ENCODE measurements at regions not wholly inside any gene's neighbourhood (a gene's known extent, or its start where the extent isn't known, plus 50 kb on each side); places are given as distances from the start of the nearest gene placed in this dataset.
"Not testable (repeated sequence)": the region's sequence is repeated elsewhere in the genome, so short reads cannot be mapped to it uniquely, and the experiment has no call there.

DNA sequence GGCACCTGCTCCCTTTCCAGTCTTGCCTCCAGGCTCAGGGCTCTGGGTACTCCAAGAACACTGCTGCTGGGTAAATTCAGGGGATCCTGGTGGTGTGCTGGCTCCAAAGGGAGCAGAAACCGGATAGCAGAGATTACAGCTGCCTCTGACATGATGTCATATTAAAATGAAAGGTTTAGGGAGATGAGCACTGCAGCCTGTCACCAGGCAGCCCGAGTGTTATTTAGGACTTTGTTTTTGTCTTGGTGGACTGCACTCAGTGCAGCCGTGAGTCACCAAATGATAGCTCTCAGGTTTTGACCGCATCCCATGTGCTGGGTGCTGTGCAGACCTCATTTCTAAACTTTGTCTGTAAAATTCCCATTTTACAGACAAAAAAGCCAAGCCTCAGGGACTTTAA lies 266.0 kb upstream of the CRY1 start:
- ATAC-seq: no peak
- no peak for DNase-seq

DNA sequence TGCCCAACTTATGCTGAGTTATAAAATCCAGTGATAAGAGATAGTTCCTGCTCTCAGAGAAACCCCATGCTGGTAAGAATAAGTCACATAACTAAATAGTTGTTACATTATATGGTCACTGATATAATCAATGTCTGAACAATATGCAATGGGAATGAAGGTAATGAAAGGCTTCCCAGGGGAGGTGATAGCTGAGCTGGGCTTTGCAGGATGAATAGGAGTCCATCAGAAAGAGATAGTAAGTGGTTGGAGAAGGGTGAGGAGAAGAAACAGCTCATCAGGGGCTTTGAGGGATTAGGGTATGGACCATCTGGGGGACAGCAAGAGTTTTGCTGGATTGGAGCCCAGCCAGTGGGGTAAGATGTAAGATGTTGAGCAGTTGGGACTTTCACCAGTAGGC lies 266.7 kb upstream of the CRY1 start:
- intact Hi-C loops (cut with micrococcal nuclease): no loop called here
- ATAC-seq (no peak), DNase-seq (no peak)

More for the DNA sequence above, 266.0 kb upstream of the CRY1 start:
- intact Hi-C loops (cut with micrococcal nuclease): no loop called here

DNA sequence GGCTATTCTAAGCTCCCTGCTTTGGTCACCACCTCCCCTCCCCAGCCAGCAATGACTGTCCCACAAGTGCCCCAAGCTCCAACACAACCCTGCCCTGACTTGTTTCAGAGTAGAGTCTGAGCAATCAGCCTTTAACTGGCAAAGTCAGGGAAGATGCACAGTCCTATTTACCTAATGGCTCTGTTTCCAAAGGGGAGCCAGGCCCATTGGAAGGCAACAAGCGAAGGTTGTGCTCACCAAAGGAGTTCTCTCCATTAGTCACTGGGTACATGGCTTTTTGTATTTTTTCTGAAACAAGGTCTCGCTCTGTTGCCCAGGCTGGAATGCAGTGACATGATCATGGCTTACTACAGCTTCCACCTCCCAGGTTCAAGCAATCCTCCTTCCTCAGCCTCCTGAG lies 267.1 kb upstream of the CRY1 start:
- intact Hi-C loops (cut with micrococcal nuclease): no loop called here
- DNase-seq (no peak), ATAC-seq (no peak)

DNA sequence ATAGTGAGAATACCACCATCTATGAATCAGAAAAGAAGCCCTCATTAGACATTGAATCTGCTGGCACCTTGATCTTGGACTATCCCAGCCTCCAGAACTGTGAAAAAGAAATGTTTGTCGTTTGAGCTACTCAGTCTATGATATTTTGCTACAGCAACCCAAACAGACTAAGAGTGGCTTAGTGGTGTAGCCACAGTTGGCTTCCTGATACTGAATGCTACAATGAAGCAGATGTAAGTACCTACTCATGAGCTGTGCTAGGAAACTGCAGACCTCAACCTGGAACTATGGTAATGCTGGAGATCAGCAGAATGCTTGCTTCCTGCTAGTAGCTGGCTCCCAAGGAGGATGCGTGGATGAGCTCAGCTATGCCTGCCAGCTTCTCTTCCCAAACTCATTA lies 268.6 kb upstream of the CRY1 start:
- no peak for ATAC-seq
- intact Hi-C loops (cut with micrococcal nuclease): no loop called here
- DNase-seq: no peak

DNA sequence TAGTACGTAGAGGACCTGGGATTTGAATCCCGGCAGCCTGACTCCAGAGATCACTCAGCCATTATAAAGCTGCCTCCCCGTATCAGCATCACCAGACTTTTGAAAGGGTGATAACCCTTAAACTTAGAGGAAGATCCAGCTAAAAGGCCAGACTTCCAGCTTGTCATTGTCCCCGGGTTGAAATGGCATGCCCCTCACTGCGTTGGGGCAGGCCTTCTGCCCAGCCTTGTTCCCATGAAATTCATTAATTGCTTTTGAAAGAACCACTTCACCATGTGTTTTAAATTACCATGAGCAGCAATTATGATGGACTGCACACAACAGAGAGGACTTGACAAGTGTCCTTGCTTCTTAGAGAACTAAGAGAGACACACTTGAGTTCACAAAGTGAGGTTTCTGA lies 269.6 kb upstream of the CRY1 start:
- DNase-seq (no peak), ATAC-seq (no peak)
- intact Hi-C loops (cut with micrococcal nuclease): no loop called here

DNA sequence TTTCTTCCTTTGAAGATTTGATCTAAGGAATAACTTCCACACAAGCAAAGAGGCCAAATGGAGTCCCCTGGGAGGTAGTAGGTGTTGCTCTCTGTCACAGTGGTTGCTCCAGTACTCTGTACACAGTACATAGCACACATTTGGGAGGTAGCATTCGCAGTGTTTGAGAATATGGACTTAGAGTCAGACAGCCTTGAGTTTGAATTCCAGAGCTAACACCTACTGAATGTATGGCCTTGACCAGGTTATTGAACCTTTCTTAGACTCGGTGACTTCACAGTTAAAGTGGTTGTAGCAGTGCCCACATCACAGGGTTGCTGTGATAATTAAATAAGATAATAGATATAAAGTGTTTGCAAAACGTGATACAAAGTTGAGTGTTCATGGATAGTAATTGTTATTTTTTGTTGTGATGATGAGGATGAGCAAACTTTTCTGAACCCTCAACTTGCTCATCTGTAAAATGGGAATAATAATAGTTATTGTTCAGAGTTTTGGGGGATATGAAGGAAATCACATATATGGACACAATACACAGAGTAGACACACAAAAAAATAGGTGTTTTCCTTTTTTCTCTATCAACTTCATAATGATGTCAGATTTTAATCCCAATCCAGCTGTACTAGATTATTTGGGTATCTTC lies 271.6 kb upstream of the CRY1 start:
- DNase-seq (no peak), ATAC-seq (no peak)
- intact Hi-C loops (cut with micrococcal nuclease): no loop called here

DNA sequence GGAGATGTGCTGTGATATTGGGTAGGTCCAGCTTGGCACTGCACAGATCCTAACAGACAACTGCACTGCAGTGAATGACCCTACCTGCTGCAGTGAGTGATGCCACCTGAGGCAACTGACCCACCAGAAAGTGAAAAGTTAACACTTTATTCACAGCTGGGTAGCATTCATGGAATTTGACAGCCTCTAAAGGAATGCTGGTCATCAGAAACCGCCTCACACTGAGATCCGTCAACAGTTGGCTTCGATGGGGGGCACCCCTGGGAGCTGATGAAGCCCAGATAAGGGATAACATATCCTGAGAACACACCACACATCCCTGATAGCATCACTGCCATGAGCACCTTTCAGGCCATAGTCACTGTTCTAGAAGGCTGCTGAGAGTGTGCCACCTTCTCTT lies 272.4 kb upstream of the CRY1 start:
- intact Hi-C loops (cut with micrococcal nuclease): no loop called here
- DNase-seq: no peak
- no peak for ATAC-seq

DNA sequence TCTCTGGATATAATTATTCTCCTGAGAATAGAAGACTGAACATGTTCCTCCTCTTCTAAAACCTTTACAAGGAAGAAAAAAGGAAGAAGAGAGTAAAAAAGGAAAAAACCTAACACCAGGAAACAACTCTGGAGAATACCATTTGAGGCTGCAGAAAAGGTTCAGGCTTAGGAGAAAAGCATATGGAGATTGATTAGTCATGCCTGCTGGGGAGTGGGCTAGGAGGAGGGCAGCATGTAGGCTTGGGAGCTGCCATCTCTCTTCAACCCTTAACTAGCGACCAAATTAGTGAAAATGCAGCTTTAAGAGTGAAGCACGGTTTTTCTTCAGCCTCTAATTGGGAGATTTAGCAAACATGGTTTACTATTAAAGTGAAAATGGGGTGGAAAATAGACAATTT lies 273.0 kb upstream of the CRY1 start:
- ATAC-seq (no peak), DNase-seq (no peak)
- intact Hi-C loops (cut with micrococcal nuclease): no loop called here

DNA sequence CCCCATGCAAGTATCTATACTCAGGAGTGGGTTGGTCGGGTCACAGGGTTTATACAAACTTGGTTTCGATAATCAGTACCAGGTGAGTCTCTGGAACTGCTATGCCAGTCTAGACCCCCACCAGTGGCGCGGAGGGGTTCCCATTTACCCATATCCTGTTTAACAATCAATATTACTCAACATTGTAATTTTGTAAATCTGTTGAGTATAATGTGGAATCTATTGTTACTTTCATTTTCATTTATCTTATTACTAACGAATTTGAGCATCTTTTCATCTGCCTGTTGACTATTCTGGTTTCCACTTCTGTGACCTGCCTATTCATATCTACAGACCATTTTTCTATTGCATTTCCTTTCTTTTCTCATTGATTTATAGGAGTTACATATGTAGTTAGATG lies 275.2 kb upstream of the CRY1 start:
- DNase-seq (no peak), ATAC-seq (no peak)
- intact Hi-C loops (cut with micrococcal nuclease): no loop called here

DNA sequence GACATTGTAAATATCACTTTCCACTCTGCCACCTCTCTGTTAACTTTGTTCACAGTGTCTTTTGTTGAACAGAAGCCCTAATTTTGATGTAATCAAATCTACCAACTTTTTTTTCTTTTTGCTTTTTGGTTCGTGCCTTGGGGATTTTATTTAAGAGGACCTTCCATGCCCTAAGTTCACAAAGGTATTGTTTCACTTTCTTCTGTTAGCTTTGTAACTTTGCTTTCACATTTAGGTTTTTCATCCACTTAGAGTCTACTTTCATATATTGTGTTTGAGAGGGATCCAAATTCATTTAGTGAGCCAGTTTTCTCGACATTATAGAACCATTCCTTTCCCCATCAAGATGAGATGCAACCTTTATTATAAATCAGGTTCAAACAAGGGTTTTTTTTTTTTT lies 275.7 kb upstream of the CRY1 start:
- ATAC-seq: no peak
- intact Hi-C loops (cut with micrococcal nuclease): no loop called here
- no peak for DNase-seq

DNA sequence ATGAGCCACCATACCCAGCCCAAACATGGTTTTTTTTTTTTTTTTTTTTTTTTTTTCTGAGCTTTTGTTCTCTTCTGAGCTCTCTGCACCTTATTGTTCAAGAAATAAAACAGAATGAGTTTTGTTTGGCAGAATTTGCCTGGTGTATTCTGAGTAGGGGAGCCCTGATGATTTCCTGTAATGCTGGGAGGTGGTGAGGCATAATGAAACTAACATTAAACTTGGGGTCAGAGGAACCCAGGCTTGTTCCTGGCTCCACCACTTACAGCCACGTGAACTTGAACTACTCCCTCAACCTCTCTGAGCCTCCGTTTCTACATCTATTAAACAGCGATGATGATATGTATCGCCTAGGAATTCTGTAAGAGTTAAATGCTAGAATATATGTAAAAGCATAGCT lies 276.3 kb upstream of the CRY1 start:
- no peak for DNase-seq
- intact Hi-C loops (cut with micrococcal nuclease): no loop called here
- no peak for ATAC-seq

DNA sequence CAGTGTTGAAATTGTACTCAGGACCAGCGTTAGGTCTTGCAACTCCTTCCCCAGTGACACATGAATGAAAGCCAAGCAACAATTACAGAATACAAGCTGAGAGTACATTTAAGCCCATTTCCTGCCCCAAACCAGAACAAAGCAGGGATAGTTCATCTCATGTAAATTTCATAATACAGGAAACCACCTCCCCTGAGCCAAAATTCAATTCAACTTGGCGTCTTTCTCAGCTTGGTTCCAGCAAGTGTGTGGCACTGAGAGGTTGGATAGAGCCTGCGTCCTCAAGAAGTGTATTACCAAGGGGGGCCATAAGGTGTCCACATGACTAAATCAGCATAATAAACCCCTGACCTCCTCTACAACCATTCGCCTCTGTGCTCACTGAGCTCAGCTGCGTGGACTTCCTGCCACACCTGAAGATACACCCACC lies 278.9 kb upstream of the CRY1 start:
- ATAC-seq (no peak), DNase-seq (no peak)
- intact Hi-C loops (cut with micrococcal nuclease): no loop called here

DNA sequence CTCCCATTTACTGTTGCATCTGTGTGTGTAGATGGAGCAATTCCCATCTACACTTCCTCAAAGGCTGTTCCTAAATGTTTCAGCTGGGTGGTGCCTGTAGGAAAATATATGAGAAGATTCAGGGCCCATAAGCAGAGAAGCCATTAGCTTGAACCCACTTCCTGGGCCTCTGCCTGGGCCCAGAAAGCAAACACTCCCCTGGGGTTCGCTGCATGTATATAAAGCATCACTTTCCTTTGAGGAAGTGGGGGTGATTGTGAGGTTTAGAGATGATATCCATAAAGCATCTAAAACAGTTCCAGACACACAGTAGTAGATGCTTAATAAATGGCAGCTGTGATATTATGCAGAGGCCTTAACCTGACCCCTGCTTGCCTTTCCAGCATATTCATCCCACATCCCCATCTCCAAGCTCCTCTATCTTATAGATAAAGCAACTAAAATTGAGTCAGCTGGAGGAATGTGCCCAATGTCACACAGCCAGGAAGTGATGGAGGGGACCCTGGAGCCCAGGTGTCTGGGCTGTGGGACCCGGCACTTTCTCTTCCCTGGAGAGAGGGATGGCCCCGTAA lies 280.0 kb upstream of the CRY1 start:
- intact Hi-C loops (cut with micrococcal nuclease): no loop called here
- ATAC-seq: no peak

DNA sequence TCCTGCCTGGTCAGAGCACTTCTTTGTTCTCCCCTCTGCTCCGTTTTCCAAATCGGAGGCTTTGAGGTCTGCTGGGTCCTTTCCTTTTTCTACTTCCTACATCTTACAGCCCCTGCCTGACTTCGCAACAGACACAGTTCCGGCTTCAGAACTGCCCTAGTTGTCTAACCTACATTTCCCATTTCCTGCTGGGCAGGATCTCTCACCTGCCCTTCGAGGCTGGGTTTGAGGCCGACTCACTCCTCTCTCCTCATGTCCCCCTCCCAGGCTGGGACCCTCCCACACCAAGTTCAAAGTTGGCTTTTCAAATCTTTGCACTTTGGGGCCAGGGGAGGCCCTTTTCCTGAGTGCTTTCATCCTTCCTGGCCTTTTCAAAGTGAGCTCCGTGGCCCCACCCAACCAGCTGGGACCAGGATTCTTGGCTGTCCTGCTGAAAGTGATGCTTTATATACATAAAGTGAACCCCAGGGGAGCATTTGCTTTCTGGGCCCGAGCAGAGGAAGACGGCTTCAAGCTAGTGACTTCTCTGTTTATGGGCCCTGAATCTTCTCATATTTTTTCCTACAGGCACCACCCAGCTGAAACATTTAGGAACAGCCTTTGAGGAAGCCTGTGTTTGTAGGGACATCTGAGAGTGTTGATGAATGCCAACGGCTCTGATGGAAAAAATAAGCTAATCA lies 281.0 kb upstream of the CRY1 start:
- no peak for ATAC-seq
- intact Hi-C loops (cut with micrococcal nuclease): no loop called here
- DNase-seq: no peak

More for the DNA sequence above, 280.0 kb upstream of the CRY1 start:
- no peak for DNase-seq

DNA sequence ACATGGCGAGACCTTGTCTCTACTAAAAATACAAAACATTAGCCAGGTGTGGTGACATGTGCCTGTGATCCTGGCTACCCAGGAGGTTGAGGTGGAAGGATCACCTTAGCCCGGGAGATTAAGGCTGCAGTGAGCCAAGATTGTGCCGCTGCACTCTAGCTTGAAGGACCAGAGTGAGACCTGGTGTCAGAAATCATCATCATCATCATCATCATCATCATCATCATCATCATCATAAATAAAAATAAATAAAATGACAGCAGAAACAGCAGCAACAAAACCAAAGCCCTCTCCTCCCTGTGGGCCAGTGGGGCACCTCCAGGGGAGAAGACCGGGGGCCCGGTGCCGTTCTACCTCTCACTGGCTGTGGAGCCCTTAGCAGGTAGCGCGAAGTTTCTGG lies 281.9 kb upstream of the CRY1 start:
- no peak for DNase-seq
- no peak for ATAC-seq

DNA sequence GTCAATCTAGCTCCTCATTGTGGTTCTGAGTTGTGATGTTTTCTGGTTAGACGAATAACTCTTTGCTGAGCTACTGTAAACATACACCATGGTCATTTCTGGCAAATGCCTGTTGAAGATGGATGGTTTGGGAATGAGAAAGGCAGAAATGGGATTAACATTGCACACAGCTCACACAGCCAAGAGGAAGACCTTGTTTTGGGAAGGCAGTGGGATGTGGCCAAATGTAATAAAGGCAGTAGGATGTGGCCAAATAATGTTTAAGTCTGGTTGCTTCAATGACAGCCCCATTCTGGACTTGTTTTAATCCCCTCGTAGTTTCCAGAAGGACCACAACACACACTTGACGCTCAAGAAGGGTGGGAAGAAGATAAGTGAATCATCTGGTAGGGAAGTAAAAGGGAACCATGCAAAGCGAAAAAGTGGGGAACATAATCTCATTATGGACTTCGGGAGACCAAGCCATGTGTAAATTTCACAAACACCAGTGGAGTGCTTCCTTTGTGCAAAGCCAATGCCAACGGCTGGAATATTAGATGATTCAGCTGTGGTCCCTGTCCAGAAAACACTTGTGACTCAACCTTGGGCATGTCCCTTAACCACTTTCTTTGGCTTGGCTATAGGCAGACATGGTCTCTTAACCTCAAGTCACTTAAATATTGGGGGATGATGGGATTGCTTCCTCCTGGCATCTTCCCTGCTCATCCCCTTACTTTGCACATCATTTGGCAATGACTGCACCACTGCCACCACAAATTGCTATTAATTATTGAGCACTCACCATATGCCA lies 284.4 kb upstream of the CRY1 start:
- intact Hi-C loops (cut with micrococcal nuclease): no loop called here
- DNase-seq (no peak), ATAC-seq (no peak)

More for the DNA sequence above, 281.9 kb upstream of the CRY1 start:
- intact Hi-C loops (cut with micrococcal nuclease): no loop called here

DNA sequence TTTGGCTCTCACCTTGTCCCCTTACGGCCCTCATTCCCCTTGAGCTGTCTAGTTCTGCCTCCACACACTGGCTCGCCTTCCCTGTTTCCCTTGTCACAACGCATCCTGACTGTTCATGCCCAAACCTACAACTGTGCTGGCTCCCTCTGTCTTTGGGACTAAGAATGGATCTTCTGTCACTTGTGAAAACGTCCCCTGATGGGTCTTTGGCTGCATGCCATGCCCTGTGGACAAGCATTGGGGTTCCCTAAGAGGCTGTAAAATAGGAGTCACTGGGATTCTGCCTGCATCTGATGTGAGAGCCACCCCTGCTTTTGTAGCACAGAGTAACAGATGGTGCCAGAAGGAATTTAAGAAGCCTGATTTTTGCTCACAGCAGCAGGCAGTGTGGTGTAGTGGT lies 285.3 kb upstream of the CRY1 start:
- intact Hi-C loops (cut with micrococcal nuclease): no loop called here
- ATAC-seq: no peak
- no peak for DNase-seq

DNA sequence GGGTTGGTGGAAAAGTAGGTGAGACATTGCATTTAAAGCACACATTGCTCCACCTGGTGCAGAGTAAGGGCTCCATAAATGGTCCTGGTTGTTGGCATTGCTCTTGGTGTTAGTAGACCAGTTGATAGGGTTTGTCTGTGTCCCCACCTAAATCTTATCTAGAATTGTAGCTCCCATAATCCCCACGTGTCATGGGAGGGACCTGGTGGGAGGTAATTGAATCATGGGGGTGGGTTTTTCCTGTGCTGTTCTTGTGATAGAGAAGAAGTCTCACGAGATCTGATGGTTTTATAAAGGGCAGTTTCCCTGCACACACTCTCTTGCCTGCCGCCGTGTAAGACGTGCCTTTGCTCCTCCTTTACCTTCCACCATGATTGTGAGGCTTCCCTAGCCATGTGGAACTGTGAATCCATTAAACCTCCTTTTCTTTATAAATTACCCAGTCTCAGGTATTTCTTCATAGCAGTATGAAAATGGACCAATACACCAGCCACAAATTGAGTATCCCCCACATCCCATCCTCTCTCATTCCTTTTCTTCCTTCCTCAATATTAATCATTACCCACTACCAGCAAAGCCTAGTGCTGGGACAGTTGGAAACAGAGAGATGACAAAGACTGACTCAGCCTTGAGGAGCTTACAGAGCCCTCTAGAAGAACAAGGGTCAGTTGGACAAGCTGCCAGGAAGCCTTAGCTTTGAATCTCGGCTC lies 285.9 kb upstream of the CRY1 start:
- intact Hi-C loops (cut with micrococcal nuclease); ATAC-seq: not testable (repeated sequence)

DNA sequence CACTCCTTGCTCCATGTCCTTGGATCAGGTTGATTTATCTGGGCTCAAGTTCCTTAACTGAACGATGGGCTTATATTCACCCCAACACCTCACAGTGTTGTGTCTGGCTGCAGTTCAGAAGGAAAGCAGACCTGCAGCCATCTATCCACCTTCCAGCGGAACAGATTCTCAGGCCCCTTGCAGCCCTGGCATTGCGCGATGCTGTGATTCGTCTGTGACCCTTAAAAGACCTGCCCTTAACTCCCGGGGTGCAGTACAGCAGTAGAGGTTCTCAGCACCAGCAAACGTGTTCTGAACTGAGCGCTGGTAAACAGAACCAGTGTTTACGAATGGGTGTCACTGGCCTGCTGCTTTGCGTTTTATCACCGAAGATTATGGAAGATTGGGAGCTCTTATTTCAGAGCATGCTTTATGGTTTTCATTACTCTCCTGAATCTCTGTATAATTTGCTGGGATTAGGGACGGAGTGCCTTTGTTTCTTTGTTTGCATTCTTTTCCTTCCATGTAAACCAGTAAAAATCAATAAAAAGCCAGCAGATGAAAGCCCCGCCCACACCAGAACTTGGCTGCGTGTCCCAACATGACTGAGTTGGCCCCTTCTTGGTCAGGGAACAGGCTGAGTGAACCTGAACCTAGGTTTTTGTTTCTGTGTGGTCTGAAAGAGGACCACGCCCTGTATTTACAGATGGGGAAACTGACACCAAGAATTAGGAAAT lies 286.7 kb upstream of the CRY1 start:
- ATAC-seq: no peak
- DNase-seq: no peak
- intact Hi-C loops (cut with micrococcal nuclease): no loop called here

More for the DNA sequence above, 285.9 kb upstream of the CRY1 start:
- DNase-seq: not testable (repeated sequence)
